ENCODE measurements at regions not wholly inside any gene's neighbourhood (a gene's known extent, or its start where the extent isn't known, plus 50 kb on each side); places are given as distances from the start of the nearest gene placed in this dataset.

DNA sequence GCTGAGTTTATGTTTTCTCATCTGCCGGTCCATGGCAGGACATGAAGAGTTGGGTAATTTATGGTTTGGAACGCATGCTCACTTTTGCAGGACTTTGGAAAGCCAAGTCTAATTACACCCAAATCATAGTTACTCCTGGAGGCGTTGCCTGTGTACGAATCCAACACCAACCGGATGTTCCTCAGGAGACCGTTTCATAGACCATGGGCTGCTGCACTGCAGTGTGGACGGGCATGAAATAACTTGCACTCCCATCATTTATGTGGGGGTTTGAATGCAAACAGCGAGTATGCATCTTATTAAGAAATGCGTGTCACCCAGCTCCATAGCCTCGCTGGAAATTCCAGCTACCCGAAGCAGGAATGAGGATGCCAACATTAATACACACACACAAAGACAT is 96.1 kb upstream of the IRX2 start:
- POLR2A ChIA-PET = no interaction called here
- intact Hi-C loops (cut with micrococcal nuclease; ENCODE audit: unreplicated experiment) = no loop called here
- TF ChIP-seq TCF7L2 (IDR thresholded peaks at IDR 0.05; ENCODE audit: low read depth, low read length) (no peak), SIN3A (IDR thresholded peaks at IDR 0.05; ENCODE audit: borderline replicate concordance, insufficient read depth, low read depth, low read length) (no peak), POLR2AphosphoS5 (IDR thresholded peaks at IDR 0.05; ENCODE audit: low read depth, low read length) (no peak)
- TF ChIP-seq, protein P1, sequence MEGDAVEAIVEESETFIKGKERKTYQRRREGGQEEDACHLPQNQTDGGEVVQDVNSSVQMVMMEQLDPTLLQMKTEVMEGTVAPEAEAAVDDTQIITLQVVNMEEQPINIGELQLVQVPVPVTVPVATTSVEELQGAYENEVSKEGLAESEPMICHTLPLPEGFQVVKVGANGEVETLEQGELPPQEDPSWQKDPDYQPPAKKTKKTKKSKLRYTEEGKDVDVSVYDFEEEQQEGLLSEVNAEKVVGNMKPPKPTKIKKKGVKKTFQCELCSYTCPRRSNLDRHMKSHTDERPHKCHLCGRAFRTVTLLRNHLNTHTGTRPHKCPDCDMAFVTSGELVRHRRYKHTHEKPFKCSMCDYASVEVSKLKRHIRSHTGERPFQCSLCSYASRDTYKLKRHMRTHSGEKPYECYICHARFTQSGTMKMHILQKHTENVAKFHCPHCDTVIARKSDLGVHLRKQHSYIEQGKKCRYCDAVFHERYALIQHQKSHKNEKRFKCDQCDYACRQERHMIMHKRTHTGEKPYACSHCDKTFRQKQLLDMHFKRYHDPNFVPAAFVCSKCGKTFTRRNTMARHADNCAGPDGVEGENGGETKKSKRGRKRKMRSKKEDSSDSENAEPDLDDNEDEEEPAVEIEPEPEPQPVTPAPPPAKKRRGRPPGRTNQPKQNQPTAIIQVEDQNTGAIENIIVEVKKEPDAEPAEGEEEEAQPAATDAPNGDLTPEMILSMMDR (IDR thresholded peaks at IDR 0.05) = no peak
- TF ChIP-seq, protein P2, sequence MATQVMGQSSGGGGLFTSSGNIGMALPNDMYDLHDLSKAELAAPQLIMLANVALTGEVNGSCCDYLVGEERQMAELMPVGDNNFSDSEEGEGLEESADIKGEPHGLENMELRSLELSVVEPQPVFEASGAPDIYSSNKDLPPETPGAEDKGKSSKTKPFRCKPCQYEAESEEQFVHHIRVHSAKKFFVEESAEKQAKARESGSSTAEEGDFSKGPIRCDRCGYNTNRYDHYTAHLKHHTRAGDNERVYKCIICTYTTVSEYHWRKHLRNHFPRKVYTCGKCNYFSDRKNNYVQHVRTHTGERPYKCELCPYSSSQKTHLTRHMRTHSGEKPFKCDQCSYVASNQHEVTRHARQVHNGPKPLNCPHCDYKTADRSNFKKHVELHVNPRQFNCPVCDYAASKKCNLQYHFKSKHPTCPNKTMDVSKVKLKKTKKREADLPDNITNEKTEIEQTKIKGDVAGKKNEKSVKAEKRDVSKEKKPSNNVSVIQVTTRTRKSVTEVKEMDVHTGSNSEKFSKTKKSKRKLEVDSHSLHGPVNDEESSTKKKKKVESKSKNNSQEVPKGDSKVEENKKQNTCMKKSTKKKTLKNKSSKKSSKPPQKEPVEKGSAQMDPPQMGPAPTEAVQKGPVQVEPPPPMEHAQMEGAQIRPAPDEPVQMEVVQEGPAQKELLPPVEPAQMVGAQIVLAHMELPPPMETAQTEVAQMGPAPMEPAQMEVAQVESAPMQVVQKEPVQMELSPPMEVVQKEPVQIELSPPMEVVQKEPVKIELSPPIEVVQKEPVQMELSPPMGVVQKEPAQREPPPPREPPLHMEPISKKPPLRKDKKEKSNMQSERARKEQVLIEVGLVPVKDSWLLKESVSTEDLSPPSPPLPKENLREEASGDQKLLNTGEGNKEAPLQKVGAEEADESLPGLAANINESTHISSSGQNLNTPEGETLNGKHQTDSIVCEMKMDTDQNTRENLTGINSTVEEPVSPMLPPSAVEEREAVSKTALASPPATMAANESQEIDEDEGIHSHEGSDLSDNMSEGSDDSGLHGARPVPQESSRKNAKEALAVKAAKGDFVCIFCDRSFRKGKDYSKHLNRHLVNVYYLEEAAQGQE (IDR thresholded peaks at IDR 0.05; ENCODE audit: insufficient read depth in 1 of 2, low read depth in 2 of 2, low read length in 1 of 2) = no peak
- Histone ChIP-seq H3K4me3 (ENCODE audit: low read depth in 2 of 2, low read length in 2 of 2) (no peak overlapping the region), H3K4me1 (ENCODE audit: control insufficient read depth, insufficient read depth, low read length) (no peaks in the 10 kb centered on the region), H3K36me3 (ENCODE audit: control insufficient read depth, insufficient read depth, low read length) (no peaks in the 10 kb centered on the region), H3K9me3 (ENCODE audit: control insufficient read depth, insufficient read depth, low read depth, low read length) (no peaks in the 10 kb centered on the region), H3K27ac (ENCODE audit: low read length) (no peak overlapping the region), H3K27me3 (ENCODE audit: control insufficient read depth, insufficient read depth, low read length) (no peaks in the 10 kb centered on the region)
- no TSS peak for BruUV-seq (replicated peaks)
- in situ Hi-C loops (cut with HindIII; ENCODE audit: low pct_unique_long_range_greater_than_20kb, low sequenced_read_pairs) = no loop called here
- ATAC-seq = no peak
- DNase-seq (ENCODE audit: low read depth, low spot score) = no peak
- CTCF ChIA-PET = no interaction called here

DNA sequence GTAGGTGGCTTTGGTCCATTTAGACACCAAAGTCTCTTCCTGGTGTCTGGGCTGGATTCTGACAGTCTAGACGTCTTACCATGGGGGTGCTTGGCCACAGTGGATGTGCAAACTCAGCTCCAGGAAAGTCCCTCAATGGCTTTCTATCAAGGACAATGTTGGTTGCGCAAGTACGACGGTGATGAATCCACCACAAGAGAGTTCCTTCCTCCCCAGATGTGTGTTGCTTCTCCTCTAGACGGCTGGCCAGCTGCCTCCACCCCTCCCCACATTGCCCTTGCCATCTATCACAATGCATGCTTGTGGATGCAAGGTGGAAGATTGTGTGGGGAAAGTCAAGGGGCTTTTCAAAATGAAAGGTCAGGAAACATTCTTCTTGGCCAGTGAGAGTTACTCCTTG is 89.7 kb upstream of the IRX2 start:
- no TSS peak for BruUV-seq (replicated peaks)

More for the DNA sequence above, 89.7 kb upstream of the IRX2 start:
- intact Hi-C loops (cut with micrococcal nuclease; ENCODE audit: unreplicated experiment) = no loop called here
- no peaks in the 10 kb centered on the region for H3K36me3 ChIP-seq (ENCODE audit: control insufficient read depth, insufficient read depth, low read length)
- TF ChIP-seq, protein P2 (IDR thresholded peaks at IDR 0.05; ENCODE audit: insufficient read depth in 1 of 2, low read depth in 2 of 2, low read length in 1 of 2) = no peak
- TF ChIP-seq, protein P1 (IDR thresholded peaks at IDR 0.05) = no peak
- TF ChIP-seq TCF7L2 (IDR thresholded peaks at IDR 0.05; ENCODE audit: low read depth, low read length) (no peak), SIN3A (IDR thresholded peaks at IDR 0.05; ENCODE audit: borderline replicate concordance, insufficient read depth, low read depth, low read length) (no peak), POLR2AphosphoS5 (IDR thresholded peaks at IDR 0.05; ENCODE audit: low read depth, low read length) (no peak)
- CTCF ChIA-PET = no interaction called here
- in situ Hi-C loops (cut with HindIII; ENCODE audit: low pct_unique_long_range_greater_than_20kb, low sequenced_read_pairs) = no loop called here
- no peaks in the 10 kb centered on the region for H3K27me3 ChIP-seq (ENCODE audit: control insufficient read depth, insufficient read depth, low read length)
- no peaks in the 10 kb centered on the region for H3K4me1 ChIP-seq (ENCODE audit: control insufficient read depth, insufficient read depth, low read length)
- no peak for ATAC-seq
- H3K4me3 ChIP-seq (ENCODE audit: low read depth in 2 of 2, low read length in 2 of 2) = no peak overlapping the region
- POLR2A ChIA-PET = no interaction called here
- H3K9me3 ChIP-seq (ENCODE audit: control insufficient read depth, insufficient read depth, low read depth, low read length) = no peaks in the 10 kb centered on the region
- no peak overlapping the region for H3K27ac ChIP-seq (ENCODE audit: low read length)
- DNase-seq (ENCODE audit: low read depth, low spot score) = no peak

Measured in Panc1 (cell line).